DND-41 (cell line): ENCODE measurements at regions not wholly inside any gene's neighbourhood (a gene's known extent, or its start where the extent isn't known, plus 50 kb on each side); places are given as distances from the start of the nearest gene placed in this dataset.

Experiments
- ATAC-seq: fragments of 200-7000 bp; cut with Tn5 transposase; 3 replicates; pipeline ENCODE4 v1.9.1; 2021; ENCODE audit warnings: low read depth; ENCODE audit not compliant: insufficient read depth
- DNase-seq: peaks from one replicate; pipeline ENCODE4 v3.0.0-alpha.2; 2020
- H2AFZ ChIP-seq: 2 replicates; pipeline ENCODE4 v1.6.0; 2012; ENCODE audit warnings: low read depth, low read length
- H3K27ac ChIP-seq: 2 replicates; pipeline ENCODE4 v1.5.1; 2012; ENCODE audit warnings: low read length, inconsistent platforms
- H3K27me3 ChIP-seq: fragments of 200-600 bp; sonication (generic); 2 replicates; pipeline ENCODE4 v1.6.0; 2012; ENCODE audit warnings: low read length, mild to moderate bottlenecking, inconsistent platforms; ENCODE audit not compliant: insufficient read depth, poor library complexity
- H3K36me3 ChIP-seq: 2 replicates; pipeline ENCODE4 v1.5.1; 2012; ENCODE audit warnings: low read length, inconsistent platforms; ENCODE audit not compliant: insufficient read depth
- H3K4me1 ChIP-seq: 2 replicates; pipeline ENCODE4 v1.5.1; 2012; ENCODE audit warnings: mild to moderate bottlenecking, low read length; ENCODE audit not compliant: insufficient read depth
- H3K4me2 ChIP-seq: 2 replicates; pipeline ENCODE4 v1.6.0; 2012; ENCODE audit warnings: mild to moderate bottlenecking, moderate library complexity, low read length, inconsistent platforms; ENCODE audit not compliant: insufficient read depth
- H3K4me3 ChIP-seq, 2 experiments: fragments of 200-600 bp in 1 of 2; shearing (Covaris generic) in 1 of 2; 2 replicates each; pipeline ENCODE4 v1.5.1; 2012 to 2016; ENCODE audit warnings: inconsistent platforms in 2 of 2, low read length in 2 of 2, mild to moderate bottlenecking in 2 of 2, low read depth in 1 of 2, moderate library complexity in 1 of 2
- H3K79me2 ChIP-seq: 2 replicates; pipeline ENCODE4 v1.6.0; 2012; ENCODE audit warnings: low read length, inconsistent platforms; ENCODE audit not compliant: insufficient read depth
- H3K9ac ChIP-seq: 2 replicates; pipeline ENCODE4 v1.6.0; 2012; ENCODE audit warnings: low read depth, mild to moderate bottlenecking, inconsistent platforms, low read length, moderate library complexity
- H3K9me3 ChIP-seq: 2 replicates; pipeline ENCODE4 v1.5.1; 2012; ENCODE audit warnings: low read length, moderate library complexity, mild to moderate bottlenecking, inconsistent platforms; ENCODE audit not compliant: insufficient read depth, severe bottlenecking
- H4K20me1 ChIP-seq: 2 replicates; pipeline ENCODE4 v1.6.0; 2012; ENCODE audit warnings: low read length; ENCODE audit not compliant: insufficient read depth
- CTCF ChIP-seq: IDR thresholded peaks from 2 replicates; pipeline ENCODE4 v1.5.1; 2012; ENCODE audit warnings: borderline replicate concordance, low read length, moderate library complexity, mild to moderate bottlenecking; ENCODE audit not compliant: poor library complexity, severe bottlenecking; ENCODE audit errors: extremely low read depth
- EZH2 ChIP-seq: IDR thresholded peaks from 3 replicates; pipeline ENCODE4 v1.6.1; 2012; ENCODE audit warnings: borderline replicate concordance, low read depth, mild to moderate bottlenecking, moderate library complexity, low read length, inconsistent platforms; ENCODE audit not compliant: severe bottlenecking

GRCh38 chr6:152858141-152858540, 107.5 kb downstream of the VIP start:
- Histone ChIP-seq H3K4me1 (no peaks in the 10 kb centered on the region), H4K20me1 (no peaks in the 10 kb centered on the region), H3K9me3 (no peaks in the 10 kb centered on the region), H2AFZ (no peak overlapping the region), H3K79me2 (no peaks in the 10 kb centered on the region), H3K4me2 (no peak overlapping the region), H3K4me3 (no peak overlapping the region), H3K27me3 (peaks cover 7% of the 10 kb centered on the region), H3K27ac (no peak overlapping the region), H3K9ac (no peak overlapping the region), H3K36me3 (no peaks in the 10 kb centered on the region)
- ATAC-seq (no peak), DNase-seq (no peak)
- TF ChIP-seq CTCF: no peak
- no peak for TF ChIP-seq EZH2

GRCh38 chr6:152859225-152859624, 108.6 kb downstream of the VIP start:
- no peaks in the 10 kb centered on the region for H3K36me3 ChIP-seq
- TF ChIP-seq CTCF (no peak), EZH2 (no peak)
- H2AFZ ChIP-seq: no peak overlapping the region
- no peak for ATAC-seq
- H4K20me1 ChIP-seq: no peaks in the 10 kb centered on the region
- H3K9me3 ChIP-seq: no peaks in the 10 kb centered on the region
- no peaks in the 10 kb centered on the region for H3K79me2 ChIP-seq
- no peak overlapping the region for H3K9ac ChIP-seq
- H3K27ac ChIP-seq: no peak overlapping the region
- H3K27me3 ChIP-seq: peaks cover 7% of the 10 kb centered on the region
- no peak overlapping the region for H3K4me3 ChIP-seq
- H3K4me1 ChIP-seq: no peaks in the 10 kb centered on the region
- H3K4me2 ChIP-seq: no peak overlapping the region
- DNase-seq: no peak

GRCh38 chr6:152863618-152864326, 113.2 kb downstream of the VIP start:
- Histone ChIP-seq H3K27me3 (peaks cover 4% of the 10 kb centered on the region), H4K20me1 (no peaks in the 10 kb centered on the region), H3K9me3 (no peaks in the 10 kb centered on the region), H3K9ac (no peak overlapping the region), H3K36me3 (no peaks in the 10 kb centered on the region), H3K4me3 (no peak overlapping the region), H3K27ac (no peak overlapping the region), H3K79me2 (no peaks in the 10 kb centered on the region), H3K4me2 (no peak overlapping the region), H2AFZ (no peak overlapping the region), H3K4me1 (no peaks in the 10 kb centered on the region)
- peak; percentile 82 for TF ChIP-seq CTCF
- TF ChIP-seq EZH2: no peak
- DNase-seq: peak; percentile 62
- peak; percentile 96 for ATAC-seq

GRCh38 chr6:152874267-152874666, 108.6 kb downstream of the FBXO5 start:
- ATAC-seq: no peak
- H3K79me2 ChIP-seq: no peaks in the 10 kb centered on the region
- H3K36me3 ChIP-seq: no peaks in the 10 kb centered on the region
- TF ChIP-seq EZH2: no peak
- no peak for TF ChIP-seq CTCF
- H4K20me1 ChIP-seq: no peaks in the 10 kb centered on the region
- H2AFZ ChIP-seq: no peak overlapping the region
- no peak overlapping the region for H3K4me3 ChIP-seq
- no peak overlapping the region for H3K9ac ChIP-seq
- no peaks in the 10 kb centered on the region for H3K27me3 ChIP-seq
- no peak overlapping the region for H3K4me2 ChIP-seq
- no peaks in the 10 kb centered on the region for H3K4me1 ChIP-seq
- no peaks in the 10 kb centered on the region for H3K9me3 ChIP-seq
- no peak overlapping the region for H3K27ac ChIP-seq
- no peak for DNase-seq
